NCI-H345 (cell line): ENCODE measurements at regions not wholly inside any gene's neighbourhood (a gene's known extent, or its start where the extent isn't known, plus 50 kb on each side); places are given as distances from the start of the nearest gene placed in this dataset.
A peak's percentile ranks its signal among the peaks of the same experiment; 100 is the strongest.
"Not testable (repeated sequence)": the region's sequence is repeated elsewhere in the genome, so short reads cannot be mapped to it uniquely, and the experiment has no call there.

ENCODE experiments used
- DNase-seq: peaks from one replicate; lab custom pipeline; 2025; lab: John Stamatoyannopoulos, UW

- DNase-seq: no peak
These were observed 61.1 kb downstream of the MAD2L1 start for GRCh38 chr4:120005527-120005926.

- no peak for DNase-seq
These were observed 61.6 kb downstream of the MAD2L1 start for GRCh38 chr4:120005076-120005475.

- no peak for DNase-seq
These were observed 62.6 kb downstream of the MAD2L1 start for GRCh38 chr4:120004054-120004453.

- no peak for DNase-seq
These were observed 63.5 kb downstream of the MAD2L1 start for GRCh38 chr4:120003193-120003592.

- DNase-seq: no peak
These were observed 64.8 kb downstream of the MAD2L1 start for GRCh38 chr4:120001850-120002249.

- DNase-seq: no peak
These were observed 65.9 kb downstream of the MAD2L1 start for GRCh38 chr4:120000591-120001296.

- DNase-seq: not testable (repeated sequence)
These were observed 70.6 kb downstream of the MAD2L1 start for GRCh38 chr4:119996024-119996423.

GRCh38 chr4:119984996-119985395 lies 81.7 kb downstream of the MAD2L1 start:
- no peak for DNase-seq

- DNase-seq: no peak
These were observed 83.9 kb downstream of the MAD2L1 start for GRCh38 chr4:119982756-119983155.

- DNase-seq: no peak
These were observed 86.2 kb downstream of the MAD2L1 start for GRCh38 chr4:119980456-119980855.

GRCh38 chr4:119977076-119977940 lies 89.3 kb downstream of the MAD2L1 start:
- no peak for DNase-seq

- no peak for DNase-seq
These were observed 95.1 kb downstream of the MAD2L1 start for GRCh38 chr4:119971431-119972084.

- DNase-seq: no peak
These were observed 104.0 kb downstream of the MAD2L1 start for GRCh38 chr4:119962631-119963030.

- no peak for DNase-seq
These were observed 107.7 kb downstream of the MAD2L1 start for GRCh38 chr4:119958983-119959382.

- DNase-seq: no peak
These were observed 111.4 kb downstream of the MAD2L1 start for GRCh38 chr4:119955256-119955655.

GRCh38 chr4:119954487-119954886 lies 112.2 kb downstream of the MAD2L1 start:
- not testable (repeated sequence) for DNase-seq

- DNase-seq: no peak
These were observed 120.3 kb downstream of the MAD2L1 start for GRCh38 chr4:119946359-119946758.

- no peak for DNase-seq
These were observed 123.8 kb downstream of the MAD2L1 start for GRCh38 chr4:119942806-119943205.

GRCh38 chr4:119940557-119940956 lies 126.1 kb downstream of the MAD2L1 start:
- DNase-seq: no peak

- no peak for DNase-seq
These were observed 127.3 kb downstream of the MAD2L1 start for GRCh38 chr4:119939071-119939995.

GRCh38 chr4:119937746-119938145 lies 128.9 kb downstream of the MAD2L1 start:
- DNase-seq: no peak

- peak; percentile 96 for DNase-seq
These were observed 133.0 kb downstream of the MAD2L1 start for GRCh38 chr4:119933606-119934005.
